K562 (cell line): ENCODE measurements at regions not wholly inside any gene's neighbourhood (a gene's known extent, or its start where the extent isn't known, plus 50 kb on each side); places are given as distances from the start of the nearest gene placed in this dataset.

ENCODE experiments used
- CTCF ChIP-seq, 3 experiments: IDR thresholded peaks in 2 of 3; conservative IDR thresholded peaks in 1 of 3; 2 replicates each; pipeline ENCODE4 v1.5.1; 2011 to 2012; ENCODE audit warnings: low read length in 3 of 3, mild to moderate bottlenecking in 3 of 3, control low read depth in 2 of 3, improper control_type of control experiment in 1 of 3, inconsistent platforms in 1 of 3, low read depth in 1 of 3, mixed read lengths in 1 of 3, moderate library complexity in 1 of 3; ENCODE audit not compliant: insufficient read depth in 2 of 3
- EP400 ChIP-seq: fragments of 450-650 bp; IDR thresholded peaks from 2 replicates; pipeline ENCODE4 v1.6.1; 2017; ENCODE audit warnings: antibody characterized with exemption, mild to moderate bottlenecking, moderate library complexity
- FOXP4 ChIP-seq: sonication (generic); formaldehyde crosslinking; IDR thresholded peaks from 2 replicates; pipeline ENCODE4 v1.8.0; 2022; ENCODE audit warnings: mild to moderate bottlenecking, missing genetic modification reagents, borderline replicate concordance
- FUS ChIP-seq: fragments of 200-400 bp; formaldehyde crosslinking; optimal IDR thresholded peaks from 2 replicates; pipeline ENCODE3; 2017; ENCODE audit warnings: low read depth, low read length
- ILK ChIP-seq: fragments of 450-650 bp; IDR thresholded peaks from 2 replicates; pipeline ENCODE4 v1.6.1; 2016; ENCODE audit warnings: missing genetic modification characterization, low read depth, mild to moderate bottlenecking, missing compliant biosample characterization, moderate library complexity, borderline replicate concordance
- KLF1 ChIP-seq: fragments of 450-650 bp; IDR thresholded peaks from 2 replicates; pipeline ENCODE4 v1.6.1; 2016; ENCODE audit warnings: missing genetic modification characterization, missing compliant biosample characterization
- MAZ ChIP-seq, 2 experiments: fragments of 450-650 bp in 1 of 2; sonication (generic) in 1 of 2; formaldehyde crosslinking; IDR thresholded peaks in 1 of 2; conservative IDR thresholded peaks in 1 of 2; 2 replicates each; pipeline versions ENCODE4 v1.4.0 to v1.5.0; 2020; ENCODE audit warnings: mild to moderate bottlenecking in 1 of 2, missing genetic modification reagents in 1 of 2
- PCBP2 ChIP-seq: fragments of 200-400 bp; formaldehyde crosslinking; IDR thresholded peaks from 2 replicates; pipeline ENCODE4 v1.6.1; 2018; ENCODE audit warnings: low read length, low read depth, mild to moderate bottlenecking, moderate library complexity; ENCODE audit not compliant: poor library complexity, severe bottlenecking
- POLR2A ChIP-seq: fragments of 450-650 bp; conservative IDR thresholded peaks from 2 replicates; pipeline ENCODE4 v1.6.1; 2016
- RAD21 ChIP-seq, 2 experiments: fragments of 250-450 bp in 1 of 2; fragments of 450-650 bp in 1 of 2; sonication (Bioruptor Pico) in 1 of 2; formaldehyde crosslinking in 1 of 2; IDR thresholded peaks in 1 of 2; conservative IDR thresholded peaks in 1 of 2; 2 replicates each; pipeline versions ENCODE4 v1.4.0 to v1.8.0; 2020 to 2022; ENCODE audit warnings: mild to moderate bottlenecking in 2 of 2, moderate library complexity in 1 of 2

- TF ChIP-seq PCBP2, result no peak
- no peak for TF ChIP-seq ILK (tag)
- no peak for TF ChIP-seq CTCF (IDR thresholded peaks at IDR 0.05 in 2 of 3, conservative IDR thresholded peaks at IDR 0.05 in 1 of 3; ENCODE audit: insufficient read depth in 2 of 3, low read depth in 1 of 3, low read length in 3 of 3)
- no peak for TF ChIP-seq KLF1 (tag)
- no peak for TF ChIP-seq FOXP4 (CRISPR knock-in tag)
- no peak for TF ChIP-seq RAD21 (CRISPR knock-in tag; conservative IDR thresholded peaks at IDR 0.05 in 1 of 2, IDR thresholded peaks at IDR 0.05 in 1 of 2)
- no peak for TF ChIP-seq FUS
- no peak for TF ChIP-seq MAZ (CRISPR knock-in tag; conservative IDR thresholded peaks at IDR 0.05 in 1 of 2, IDR thresholded peaks at IDR 0.05 in 1 of 2)
- no peak for TF ChIP-seq EP400
- no peak for TF ChIP-seq POLR2A
Measured at GRCh38 chr5:20655211-20655610, 667.2 kb upstream of the CDH18 start.
